HCT116 (cell line): ENCODE measurements at regions not wholly inside any gene's neighbourhood (a gene's known extent, or its start where the extent isn't known, plus 50 kb on each side); places are given as distances from the start of the nearest gene placed in this dataset.

Experiments used
- EGR1 ChIP-seq: IDR thresholded peaks from 2 replicates; pipeline ENCODE4 v1.6.1; 2012; ENCODE audit warnings: low read depth
- ELF1 ChIP-seq: IDR thresholded peaks from 2 replicates; pipeline ENCODE4 v1.6.1; 2012; ENCODE audit warnings: low read depth, borderline replicate concordance
- EZH2phosphoT487 ChIP-seq: fragments of 200-600 bp; IDR thresholded peaks from 2 replicates; pipeline ENCODE4 v1.6.1; 2018; ENCODE audit warnings: antibody characterized with exemption, borderline replicate concordance
- JUND ChIP-seq: IDR thresholded peaks from 2 replicates; pipeline ENCODE4 v1.6.1; 2012
- RAD21 ChIP-seq: IDR thresholded peaks from 2 replicates; pipeline ENCODE4 v1.6.1; 2012; ENCODE audit warnings: low read depth, mild to moderate bottlenecking
- SRF ChIP-seq: IDR thresholded peaks from 2 replicates; pipeline ENCODE4 v1.6.1; 2012; ENCODE audit warnings: low read depth
- ZNF274 ChIP-seq: fragments of 200-500 bp; sonication (Bioruptor generic); IDR thresholded peaks from 2 replicates; pipeline ENCODE4 v1.6.1; 2014; ENCODE audit warnings: mild to moderate bottlenecking, low read depth, low read length, inconsistent platforms
- TF ChIP-seq, protein P1 (sequence below): IDR thresholded peaks from 2 replicates; pipeline ENCODE4 v1.6.1; 2012; ENCODE audit warnings: low read depth
- TF ChIP-seq, protein P2 (sequence below): IDR thresholded peaks from 2 replicates; pipeline ENCODE4 v1.6.1; 2011; ENCODE audit warnings: mild to moderate bottlenecking, low read length, moderate library complexity; ENCODE audit not compliant: insufficient replicate concordance; ENCODE audit errors: extremely low read depth

DNA sequence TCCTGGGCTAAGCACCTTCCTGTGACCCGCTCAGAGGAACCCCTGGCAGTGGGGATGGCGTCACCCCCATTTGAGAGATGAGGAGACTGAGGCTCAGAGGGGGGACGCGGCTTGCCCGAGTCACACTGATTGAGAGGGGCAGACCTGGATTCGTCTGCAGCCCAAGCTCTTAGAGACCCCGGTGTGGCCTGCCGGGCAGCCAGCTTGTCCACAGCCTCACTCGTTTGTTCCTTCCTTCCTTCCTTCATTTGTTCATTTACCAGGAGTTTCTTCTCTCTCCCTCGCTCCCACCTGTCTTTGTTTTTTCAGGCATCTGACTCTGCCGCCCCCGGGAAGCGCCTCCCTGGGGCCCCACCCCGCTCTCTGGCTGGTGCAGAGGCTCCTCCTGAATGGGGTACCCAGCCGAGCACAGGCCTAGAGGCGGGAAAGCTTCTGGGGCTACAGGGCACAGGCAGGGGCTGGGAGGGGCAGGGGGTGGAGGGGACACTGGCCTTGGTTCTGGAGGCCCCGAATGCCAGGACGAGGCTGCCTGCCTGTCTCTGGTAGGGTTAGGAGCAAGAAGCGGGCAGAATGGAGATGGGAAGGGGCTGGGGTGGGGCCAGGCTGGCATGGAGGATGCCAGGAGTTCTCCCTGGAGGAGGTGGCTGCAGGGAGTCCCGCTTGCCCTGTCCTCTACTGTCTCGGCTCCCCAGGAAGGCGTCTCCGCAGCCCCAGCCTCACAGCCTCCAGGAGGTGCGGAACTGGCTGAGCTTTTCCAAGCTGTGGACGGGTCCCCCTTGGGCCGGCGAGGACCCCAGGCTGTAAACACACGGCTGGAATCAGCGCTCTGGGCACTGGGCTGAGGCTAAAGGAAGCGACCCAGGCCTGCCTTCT lies 91.6 kb downstream of the UNCX start (continued):
- TF ChIP-seq, protein P1, sequence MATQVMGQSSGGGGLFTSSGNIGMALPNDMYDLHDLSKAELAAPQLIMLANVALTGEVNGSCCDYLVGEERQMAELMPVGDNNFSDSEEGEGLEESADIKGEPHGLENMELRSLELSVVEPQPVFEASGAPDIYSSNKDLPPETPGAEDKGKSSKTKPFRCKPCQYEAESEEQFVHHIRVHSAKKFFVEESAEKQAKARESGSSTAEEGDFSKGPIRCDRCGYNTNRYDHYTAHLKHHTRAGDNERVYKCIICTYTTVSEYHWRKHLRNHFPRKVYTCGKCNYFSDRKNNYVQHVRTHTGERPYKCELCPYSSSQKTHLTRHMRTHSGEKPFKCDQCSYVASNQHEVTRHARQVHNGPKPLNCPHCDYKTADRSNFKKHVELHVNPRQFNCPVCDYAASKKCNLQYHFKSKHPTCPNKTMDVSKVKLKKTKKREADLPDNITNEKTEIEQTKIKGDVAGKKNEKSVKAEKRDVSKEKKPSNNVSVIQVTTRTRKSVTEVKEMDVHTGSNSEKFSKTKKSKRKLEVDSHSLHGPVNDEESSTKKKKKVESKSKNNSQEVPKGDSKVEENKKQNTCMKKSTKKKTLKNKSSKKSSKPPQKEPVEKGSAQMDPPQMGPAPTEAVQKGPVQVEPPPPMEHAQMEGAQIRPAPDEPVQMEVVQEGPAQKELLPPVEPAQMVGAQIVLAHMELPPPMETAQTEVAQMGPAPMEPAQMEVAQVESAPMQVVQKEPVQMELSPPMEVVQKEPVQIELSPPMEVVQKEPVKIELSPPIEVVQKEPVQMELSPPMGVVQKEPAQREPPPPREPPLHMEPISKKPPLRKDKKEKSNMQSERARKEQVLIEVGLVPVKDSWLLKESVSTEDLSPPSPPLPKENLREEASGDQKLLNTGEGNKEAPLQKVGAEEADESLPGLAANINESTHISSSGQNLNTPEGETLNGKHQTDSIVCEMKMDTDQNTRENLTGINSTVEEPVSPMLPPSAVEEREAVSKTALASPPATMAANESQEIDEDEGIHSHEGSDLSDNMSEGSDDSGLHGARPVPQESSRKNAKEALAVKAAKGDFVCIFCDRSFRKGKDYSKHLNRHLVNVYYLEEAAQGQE, result no peak
- no peak for TF ChIP-seq EZH2phosphoT487
- TF ChIP-seq, protein P2, sequence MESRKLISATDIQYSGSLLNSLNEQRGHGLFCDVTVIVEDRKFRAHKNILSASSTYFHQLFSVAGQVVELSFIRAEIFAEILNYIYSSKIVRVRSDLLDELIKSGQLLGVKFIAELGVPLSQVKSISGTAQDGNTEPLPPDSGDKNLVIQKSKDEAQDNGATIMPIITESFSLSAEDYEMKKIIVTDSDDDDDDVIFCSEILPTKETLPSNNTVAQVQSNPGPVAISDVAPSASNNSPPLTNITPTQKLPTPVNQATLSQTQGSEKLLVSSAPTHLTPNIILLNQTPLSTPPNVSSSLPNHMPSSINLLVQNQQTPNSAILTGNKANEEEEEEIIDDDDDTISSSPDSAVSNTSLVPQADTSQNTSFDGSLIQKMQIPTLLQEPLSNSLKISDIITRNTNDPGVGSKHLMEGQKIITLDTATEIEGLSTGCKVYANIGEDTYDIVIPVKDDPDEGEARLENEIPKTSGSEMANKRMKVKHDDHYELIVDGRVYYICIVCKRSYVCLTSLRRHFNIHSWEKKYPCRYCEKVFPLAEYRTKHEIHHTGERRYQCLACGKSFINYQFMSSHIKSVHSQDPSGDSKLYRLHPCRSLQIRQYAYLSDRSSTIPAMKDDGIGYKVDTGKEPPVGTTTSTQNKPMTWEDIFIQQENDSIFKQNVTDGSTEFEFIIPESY, result no peak
- TF ChIP-seq RAD21, result no peak
- TF ChIP-seq ZNF274, result no peak
- TF ChIP-seq JUND, result no peak
- no peak for TF ChIP-seq ELF1
- TF ChIP-seq SRF, result no peak
- TF ChIP-seq EGR1, result no peak
